ENCODE measurements at regions not wholly inside any gene's neighbourhood (a gene's known extent, or its start where the extent isn't known, plus 50 kb on each side); places are given as distances from the start of the nearest gene placed in this dataset.

GRCh38 chr6:2576499-2576898, 174.2 kb downstream of the MYLK4 start:
- TF ChIP-seq ZNF16 (tag by site-specific recombination; IDR thresholded peaks at IDR 0.05; ENCODE audit: low read depth) (no peak), CTCF (tag by site-specific recombination; IDR thresholded peaks at IDR 0.05) (no peak), ZNF398 (tag by site-specific recombination; IDR thresholded peaks at IDR 0.05) (no peak), GFI1B (tag by site-specific recombination; IDR thresholded peaks at IDR 0.05) (no peak), ZNF776 (tag by site-specific recombination; IDR thresholded peaks at IDR 0.05; ENCODE audit: borderline replicate concordance) (no peak), ZNF354C (tag by site-specific recombination; IDR thresholded peaks at IDR 0.05; ENCODE audit: borderline replicate concordance, low read depth) (no peak), REST (tag by site-specific recombination; IDR thresholded peaks at IDR 0.05) (no peak), ZNF600 (tag by site-specific recombination; IDR thresholded peaks at IDR 0.05) (no peak), FEZF1 (tag by site-specific recombination; IDR thresholded peaks at IDR 0.05) (no peak), ZNF585B (tag by site-specific recombination; IDR thresholded peaks at IDR 0.05) (no peak)
